Embryonic facial prominence (tissue), 1 donor: ENCODE measurements at regions not wholly inside any gene's neighbourhood (a gene's known extent, or its start where the extent isn't known, plus 50 kb on each side); places are given as distances from the start of the nearest gene placed in this dataset.

ENCODE experiments used
- DNase-seq: peaks from one replicate; pipeline ENCODE4 v3.0.0-alpha.2; 2016; ENCODE audit errors: extremely low spot score

DNA sequence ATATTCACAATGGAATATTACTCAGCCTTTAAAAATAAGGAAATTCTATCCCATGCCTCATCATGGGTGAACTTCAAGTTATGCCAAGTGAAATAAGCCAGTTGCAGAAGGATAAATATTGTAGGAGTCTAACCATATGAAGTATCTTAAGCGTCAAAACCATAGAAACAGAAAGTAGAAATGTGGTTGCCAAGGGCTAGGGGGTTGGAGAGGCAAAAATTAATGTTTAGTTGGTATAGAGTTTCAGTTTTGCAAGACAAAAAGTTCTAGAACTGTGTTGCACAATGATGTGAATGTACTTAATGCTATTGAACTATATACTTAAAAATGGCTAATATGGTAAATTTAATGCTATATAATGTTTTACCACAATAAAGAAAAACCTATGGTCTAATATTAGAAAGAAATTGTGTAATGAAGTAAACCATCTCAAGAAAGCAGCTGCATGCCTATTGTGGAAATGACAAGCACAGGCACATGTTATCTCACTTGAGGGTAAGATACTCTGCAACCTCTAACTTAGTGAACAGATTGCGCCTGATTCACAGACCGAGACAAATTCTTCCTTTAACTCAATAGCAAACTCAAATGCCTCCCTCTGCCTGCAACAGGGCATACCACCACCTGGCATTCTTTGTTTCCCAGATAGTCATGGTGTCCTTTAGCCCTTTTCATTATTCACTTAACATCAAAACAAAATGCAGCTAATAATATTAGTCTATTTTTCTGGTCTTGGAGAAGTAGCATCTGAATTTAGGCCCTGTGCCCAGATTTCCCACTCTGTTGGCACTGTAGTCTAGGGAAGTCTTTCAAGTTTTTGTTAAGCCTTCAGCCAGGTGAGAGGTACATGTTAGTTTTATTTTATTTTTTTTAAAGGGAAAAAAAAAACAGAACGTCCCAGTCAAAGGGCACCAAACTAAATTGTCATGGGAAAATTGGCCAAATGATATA, 80.2 kb upstream of the ACP3 start:
- no peak for DNase-seq

DNA sequence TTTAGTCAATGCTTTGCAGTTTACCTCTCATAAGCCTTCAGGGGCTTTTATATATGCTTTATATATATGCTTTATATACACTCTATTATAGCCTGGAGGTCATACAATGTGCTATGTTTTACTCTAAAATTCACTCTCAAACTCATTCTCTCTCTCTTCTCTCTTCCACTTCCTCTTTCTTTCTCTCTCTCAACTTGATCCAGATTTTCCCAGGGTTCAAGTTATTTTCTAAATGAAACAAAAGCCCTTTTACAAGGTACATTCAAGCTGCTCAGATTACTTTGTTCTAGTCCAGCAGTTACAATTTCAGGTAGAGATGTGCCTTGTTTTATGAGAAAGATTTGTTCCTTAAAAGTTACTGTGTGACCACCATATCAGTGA, 79.6 kb upstream of the ACP3 start:
- no peak for DNase-seq

DNA sequence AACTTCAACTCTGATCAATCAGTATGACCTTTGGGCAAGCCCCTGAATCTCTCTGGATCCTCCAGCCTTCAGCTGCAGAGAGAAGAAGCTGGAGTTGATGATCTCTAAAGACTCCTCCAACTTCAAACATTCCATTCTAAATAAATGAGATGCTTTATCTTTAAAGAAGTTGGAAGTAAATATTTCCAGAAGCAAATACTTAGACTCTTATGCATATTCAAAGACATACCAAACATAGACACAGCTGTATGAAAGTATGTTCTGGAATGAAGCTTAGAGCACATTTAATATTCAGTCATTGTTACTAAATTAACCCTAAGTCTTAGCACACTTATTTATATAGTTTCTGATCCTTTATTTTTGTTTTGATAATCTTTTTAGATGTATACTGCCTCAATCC, 77.6 kb upstream of the ACP3 start:
- no peak for DNase-seq

DNA sequence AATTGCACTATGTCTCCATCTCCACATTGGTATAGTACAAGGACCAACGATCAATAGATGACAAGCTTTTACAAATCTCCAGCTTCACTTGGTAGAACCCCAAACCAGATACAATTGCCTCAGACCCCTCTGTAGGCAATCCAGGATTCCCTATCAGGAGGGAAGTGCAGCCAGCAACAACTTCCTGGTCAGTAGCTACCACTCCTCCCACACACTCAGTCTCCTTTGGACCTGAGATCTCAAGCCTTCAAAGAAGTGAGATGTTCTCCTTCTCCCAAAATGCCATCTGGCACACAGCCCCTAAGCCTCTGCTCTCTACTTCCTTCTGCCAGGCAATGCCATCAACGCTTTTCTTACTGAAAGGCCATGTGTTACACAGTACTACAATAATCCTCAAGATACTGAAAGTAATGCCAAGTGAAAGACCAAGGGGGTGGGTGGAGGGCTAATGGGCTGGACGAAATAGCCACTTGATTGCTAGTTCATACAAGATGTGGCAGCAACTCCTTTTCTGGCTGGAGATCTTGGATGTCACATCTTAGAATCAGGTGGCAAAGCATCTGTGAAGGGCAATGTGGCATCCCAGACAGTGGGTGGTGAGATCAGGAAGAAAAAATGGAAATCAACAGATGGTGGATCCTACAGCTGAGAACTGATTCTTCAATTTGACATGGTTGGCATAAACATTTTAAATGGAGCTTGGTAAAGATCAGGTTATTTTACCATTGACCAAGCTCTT, 75.3 kb upstream of the ACP3 start:
- DNase-seq: no peak

DNA sequence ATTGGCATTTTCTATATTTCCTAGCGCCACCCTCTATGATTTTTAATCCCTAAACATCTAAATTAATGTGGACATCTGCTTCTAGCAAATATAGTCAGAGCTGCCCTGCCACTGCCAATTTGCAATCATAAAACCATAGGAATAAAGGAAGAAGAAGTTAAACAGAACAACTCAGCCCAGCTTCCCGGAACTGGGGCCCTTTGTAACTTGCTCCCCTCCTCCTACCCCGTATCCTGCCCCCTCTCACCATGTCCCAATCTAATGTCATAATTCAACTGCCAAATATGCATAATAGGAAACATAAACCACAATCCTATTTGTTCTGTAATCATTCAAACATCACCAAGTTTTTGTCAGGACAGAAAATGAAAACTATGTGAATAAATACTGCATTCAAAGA, 74.4 kb upstream of the ACP3 start:
- DNase-seq: no peak

DNA sequence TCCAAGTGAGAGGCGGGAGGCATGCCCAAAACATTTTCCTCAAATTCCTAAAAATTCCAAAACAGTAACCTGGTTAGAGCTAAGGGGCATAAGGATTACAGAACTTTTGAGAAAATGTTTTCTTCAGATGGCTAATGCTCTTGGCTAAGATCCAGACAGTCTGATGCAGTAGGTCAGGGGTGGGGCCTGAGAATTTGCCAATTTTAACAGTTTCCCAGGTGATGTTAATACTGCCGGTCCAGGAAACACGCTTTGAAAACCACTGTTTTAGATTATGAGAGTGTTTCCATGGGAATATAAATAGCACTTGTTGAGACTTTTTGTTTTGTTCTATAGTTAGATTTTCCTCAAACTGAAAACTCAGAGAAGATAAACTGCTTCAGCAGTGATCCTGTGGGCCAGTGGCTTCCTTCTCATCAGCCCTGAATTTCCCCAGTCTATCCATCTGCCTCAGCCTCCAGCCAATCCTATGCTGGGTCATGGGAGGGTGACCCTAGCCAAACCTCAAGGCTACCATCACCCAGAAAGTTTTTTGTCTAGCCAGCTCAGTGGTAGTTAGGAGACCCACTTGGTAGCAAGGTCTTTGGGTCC, 71.6 kb upstream of the ACP3 start:
- peak; percentile 58 for DNase-seq

DNA sequence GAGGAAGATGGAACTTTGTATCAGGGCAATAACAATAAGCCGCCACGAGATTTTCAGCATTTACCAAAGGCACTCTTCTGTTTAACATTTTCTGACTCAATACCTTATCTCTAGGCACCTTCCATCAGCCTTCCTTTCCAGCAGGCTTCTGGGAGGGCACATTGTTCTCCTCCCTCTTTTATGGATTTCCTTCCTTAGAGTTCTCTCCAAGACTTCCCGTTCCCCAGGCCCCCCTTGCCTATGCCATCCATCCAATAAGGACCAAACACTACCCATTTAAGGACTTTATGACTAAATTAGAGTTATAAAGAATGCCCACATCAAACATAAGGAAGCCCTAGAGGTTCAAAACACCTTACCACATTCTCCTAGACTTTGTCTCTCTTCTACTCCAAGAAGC, 71.0 kb upstream of the ACP3 start:
- DNase-seq: no peak

DNA sequence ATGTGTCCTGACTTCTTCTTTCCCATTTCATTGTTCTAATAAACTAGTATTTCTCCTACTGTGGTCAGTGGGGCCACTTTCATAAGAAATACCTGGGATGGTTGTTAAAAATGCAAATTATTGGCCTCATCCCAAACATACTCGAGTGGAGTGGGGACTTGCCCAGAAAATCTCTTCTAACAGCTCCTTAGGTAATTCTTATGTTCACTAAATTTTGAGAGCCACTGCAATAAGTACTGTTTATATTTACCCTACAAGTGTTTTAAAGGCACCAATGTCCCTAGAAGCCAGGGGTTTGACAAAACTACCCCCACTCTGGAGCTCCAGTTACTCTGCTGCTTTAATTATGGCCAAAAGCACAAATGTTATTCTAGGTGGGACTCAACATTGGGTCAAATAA, 70.0 kb upstream of the ACP3 start:
- DNase-seq: no peak

DNA sequence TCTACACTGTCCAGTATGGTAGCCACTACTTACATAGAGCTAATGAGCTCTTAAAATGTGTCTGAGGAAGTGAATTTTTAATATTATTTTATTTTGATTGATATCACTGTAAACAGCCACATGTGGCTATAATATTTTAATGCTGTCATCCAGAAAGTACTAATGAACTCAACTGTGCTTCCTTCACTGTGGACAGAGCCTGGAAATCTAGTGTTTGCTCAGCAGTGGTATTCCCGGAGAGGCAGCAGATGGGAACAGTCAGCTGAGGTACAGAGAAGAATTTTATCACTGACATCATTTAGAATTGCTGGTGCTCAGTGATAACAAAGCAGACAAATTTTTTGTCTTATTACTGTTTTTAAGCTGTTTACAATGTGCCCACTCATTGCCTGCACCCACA, 68.7 kb upstream of the ACP3 start:
- no peak for DNase-seq

DNA sequence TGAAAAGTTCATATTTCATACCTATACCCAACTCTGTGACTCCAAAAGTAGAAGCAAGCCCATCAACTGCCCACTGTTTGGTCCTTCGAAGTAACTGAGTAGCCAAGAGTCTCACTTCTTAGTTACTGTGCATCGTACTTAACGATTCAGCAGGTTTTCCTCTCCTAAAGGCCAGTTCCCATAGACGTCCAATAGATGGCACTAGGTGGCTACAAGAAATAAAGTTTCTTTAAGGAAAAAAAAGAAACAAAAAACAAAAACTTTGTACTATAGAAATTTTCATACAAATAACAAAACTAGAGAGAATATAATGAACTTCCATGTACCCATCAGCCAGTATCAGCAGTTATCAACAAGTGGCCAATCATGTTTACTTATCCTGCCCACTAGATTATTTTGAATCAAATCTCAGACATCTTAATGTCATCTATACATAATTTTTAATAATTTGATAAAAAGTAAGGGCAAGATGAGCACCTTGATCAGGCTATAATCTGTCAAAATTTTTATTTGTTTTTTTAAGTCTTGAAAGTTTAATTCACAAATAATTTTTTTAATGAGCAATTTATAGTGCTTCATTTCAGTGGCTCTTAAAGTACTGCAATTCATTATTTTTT, 63.8 kb upstream of the ACP3 start:
- DNase-seq: peak; percentile 60

DNA sequence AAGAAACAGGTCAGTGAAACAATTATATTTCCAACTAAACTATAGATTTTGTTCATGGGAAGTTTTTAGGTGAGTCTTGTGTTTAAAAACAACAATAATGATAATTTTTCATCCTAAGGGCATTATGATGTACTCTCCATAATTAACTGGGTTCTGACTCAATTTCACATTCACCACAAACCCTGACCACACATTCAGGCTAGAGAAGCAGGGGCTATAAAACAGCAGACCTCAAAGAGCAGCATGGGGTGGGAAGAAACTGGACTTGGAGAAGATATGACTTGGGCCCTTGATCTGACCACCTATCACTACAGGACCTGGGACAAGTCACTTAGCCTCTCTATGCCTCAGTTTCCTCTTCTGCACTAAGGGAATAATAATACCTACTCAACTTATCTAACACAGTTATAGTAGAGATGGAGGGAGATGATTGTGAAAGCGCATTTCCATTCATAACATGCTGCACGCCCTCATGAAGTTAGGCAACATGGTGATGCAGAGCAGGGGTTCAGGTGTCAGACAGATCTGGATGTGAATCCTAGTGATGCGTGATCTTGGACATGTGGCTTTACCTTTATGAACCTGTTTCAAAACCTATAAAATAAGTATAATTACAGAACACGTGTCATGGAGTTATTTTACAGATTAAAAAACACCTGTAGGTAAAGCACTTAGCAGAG, 63.0 kb upstream of the ACP3 start:
- DNase-seq: no peak

DNA sequence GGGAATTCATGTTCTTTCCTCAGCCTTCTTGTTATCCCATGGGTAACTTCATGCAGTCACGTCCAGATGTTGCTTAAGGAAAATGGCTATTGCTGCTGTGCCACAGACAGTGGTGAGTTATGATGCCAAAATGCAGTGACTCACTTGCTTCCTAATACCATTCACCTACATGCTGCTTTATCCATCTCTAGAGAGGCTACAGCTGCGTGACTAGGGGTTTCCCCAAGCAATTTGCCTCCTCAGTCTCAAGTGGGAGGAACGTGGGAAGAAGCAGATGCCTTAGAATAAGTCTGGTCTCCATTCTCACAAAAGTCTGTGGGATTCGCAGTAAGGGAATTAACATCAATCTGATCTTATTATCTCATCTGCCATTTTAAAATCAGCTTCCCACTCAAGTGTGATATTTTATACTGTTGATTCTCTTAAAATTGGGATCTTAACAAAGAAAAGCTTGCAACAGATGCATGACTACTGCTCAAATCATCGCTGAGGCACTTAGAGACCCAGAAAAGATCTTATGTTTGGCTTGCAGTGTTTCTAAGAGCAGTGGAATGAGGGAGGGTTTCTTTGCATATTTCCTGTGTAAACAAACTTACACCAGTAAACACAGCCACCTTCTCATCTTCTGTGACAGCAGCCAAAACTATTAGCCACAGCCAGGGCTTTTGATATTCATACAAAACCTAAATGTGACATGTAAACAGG, 62.0 kb upstream of the ACP3 start:
- DNase-seq: no peak

DNA sequence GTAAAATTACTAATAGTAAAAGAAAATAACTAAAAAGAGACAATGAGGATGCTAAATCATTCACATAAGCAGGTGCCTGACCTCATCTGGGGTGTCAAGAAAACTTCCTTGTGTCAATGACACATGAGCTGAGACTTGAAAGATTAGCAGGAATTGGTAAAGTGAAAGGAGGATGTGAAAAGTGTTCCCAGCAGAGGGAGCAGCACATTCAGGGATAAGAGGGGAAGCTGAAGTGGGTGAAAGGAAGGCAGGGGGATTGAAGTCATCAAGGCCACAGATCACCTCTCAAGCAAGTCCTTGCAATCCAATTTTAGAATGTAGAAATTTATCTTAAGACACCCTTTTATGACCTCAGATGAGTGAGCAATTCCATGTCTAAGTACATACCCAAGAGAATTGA, 60.2 kb upstream of the ACP3 start:
- no peak for DNase-seq

DNA sequence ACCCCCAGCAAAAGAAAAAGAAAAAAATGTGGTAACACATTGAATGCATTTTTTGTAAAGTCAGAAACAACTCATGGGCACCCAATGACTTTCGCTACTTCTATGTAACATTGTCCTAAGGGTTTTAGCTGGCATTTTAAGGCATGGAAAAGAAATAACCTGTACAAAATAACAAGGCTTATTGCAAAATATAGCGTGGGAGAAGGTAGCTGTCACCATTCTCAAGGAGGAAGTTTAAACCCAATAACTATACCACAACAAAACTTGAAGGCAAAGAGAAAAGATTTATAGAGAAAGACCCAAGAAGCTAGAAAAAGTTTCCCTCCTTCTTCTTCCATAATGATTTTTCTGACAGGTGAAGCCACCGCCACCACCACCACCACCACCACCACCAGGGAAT, 55.7 kb upstream of the ACP3 start:
- DNase-seq: no peak

DNA sequence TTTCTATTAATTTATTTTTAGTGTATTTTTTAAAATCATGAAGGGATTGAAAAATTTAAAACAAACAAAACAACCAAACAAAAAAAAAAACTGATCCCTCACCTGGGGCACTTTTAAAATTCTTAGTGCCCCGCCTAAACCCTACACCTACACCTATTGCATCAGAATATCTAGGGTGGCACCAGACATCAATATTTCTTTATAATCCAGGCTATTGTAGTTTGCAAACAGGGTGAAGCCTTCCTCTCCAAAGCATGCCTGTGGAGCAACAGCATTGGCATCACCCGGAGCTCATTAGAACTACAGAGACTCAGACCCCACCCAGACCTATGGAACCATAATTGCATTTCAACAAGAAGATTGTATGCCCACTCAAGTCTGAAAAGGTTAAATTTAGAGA, 54.9 kb upstream of the ACP3 start:
- no peak for DNase-seq

DNA sequence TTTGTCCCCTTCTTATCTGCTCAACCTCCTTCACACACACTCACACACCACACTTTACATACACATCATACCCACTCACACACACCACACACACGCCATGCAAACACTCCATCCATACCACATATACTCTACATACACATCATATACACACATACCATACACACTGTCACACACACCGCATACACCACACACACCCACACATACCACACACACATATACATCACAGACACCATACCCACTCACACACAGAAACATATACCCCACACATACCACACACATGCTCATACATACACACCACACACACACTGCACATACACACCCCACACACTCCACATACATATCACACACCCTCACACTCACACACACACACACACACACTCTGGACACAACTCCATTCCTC, 54.3 kb upstream of the ACP3 start:
- no peak for DNase-seq

DNA sequence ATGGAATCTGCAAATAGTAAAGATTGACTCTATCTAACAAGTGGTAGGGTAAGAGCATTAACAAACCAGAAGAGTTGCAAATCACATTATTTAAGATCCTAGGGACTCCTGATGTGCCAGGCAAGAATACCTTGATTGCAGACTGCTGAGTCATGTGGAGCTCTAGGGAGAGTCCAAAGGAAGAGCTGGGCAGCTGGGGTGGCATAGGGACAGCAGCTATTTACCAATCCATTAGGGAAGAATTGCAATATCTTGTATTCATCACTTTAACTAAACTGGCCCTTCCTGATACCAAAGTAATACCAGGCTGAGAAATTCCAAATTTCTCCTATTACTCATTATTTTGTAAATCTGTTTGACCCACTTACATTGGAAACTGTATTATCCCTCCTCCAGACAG, 52.2 kb upstream of the ACP3 start:
- DNase-seq: no peak

DNA sequence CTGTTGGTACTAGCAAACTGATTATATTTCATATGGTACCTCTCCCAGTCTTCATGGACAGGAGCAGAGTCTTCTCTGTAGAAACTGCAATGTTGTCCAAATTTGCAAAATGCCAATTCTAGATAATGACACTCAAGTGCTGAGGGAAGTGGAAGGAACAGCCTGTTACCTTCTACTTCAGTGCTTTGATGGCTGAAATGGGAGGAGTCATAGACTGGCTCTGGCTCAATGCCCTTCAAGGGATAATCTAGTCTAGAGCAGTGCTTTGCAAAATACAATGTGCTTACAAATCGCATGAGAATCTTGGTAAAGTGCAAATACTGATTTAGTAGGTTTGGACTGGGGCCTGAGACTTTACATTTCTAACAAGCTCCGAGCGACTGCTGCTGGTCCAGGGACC, 51.7 kb upstream of the ACP3 start:
- DNase-seq: no peak

DNA sequence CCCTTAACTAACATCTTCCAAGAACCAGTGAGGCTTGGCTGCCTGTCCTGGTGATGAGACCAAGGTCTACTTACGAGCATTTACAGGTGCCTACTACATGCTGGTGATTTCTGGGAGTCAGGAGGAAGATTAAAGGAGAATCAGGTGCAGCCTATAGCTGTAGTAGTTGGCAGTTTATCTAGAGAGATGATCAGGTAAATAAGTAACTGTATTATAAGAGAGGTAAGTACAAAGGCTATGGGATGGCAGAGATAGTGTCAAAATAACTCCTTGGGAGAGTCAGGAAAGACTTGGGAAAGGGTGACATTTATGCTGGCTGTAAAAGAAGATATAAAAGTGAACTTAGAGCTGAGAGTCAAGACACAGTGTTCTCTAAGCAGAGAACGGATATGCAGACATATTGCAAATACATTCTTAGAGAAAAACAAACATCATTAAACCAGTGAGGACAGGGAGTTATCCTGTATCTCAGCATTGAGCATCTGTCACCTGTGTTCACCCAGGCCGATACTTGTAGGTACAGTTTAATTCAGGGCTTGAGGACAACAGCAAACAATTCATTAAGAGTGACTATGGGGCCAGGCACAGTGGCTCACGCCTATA, 49.7 kb upstream of the ACP3 start:
- no peak for DNase-seq
